ENCODE measurements at regions not wholly inside any gene's neighbourhood (a gene's known extent, or its start where the extent isn't known, plus 50 kb on each side); places are given as distances from the start of the nearest gene placed in this dataset.
"Not testable (repeated sequence)": the region's sequence is repeated elsewhere in the genome, so short reads cannot be mapped to it uniquely, and the experiment has no call there.

GRCh38 chr12:114500775-114501473 is 95.0 kb upstream of the TBX5 start:
- DNase-seq: no peak

- DNase-seq: no peak
Observed at GRCh38 chr12:114500131-114500530, 94.2 kb upstream of the TBX5 start.

GRCh38 chr12:114499338-114499737 is 93.4 kb upstream of the TBX5 start:
- DNase-seq: no peak

- DNase-seq: no peak
Observed at GRCh38 chr12:114491916-114492315, 86.0 kb upstream of the TBX5 start.

- DNase-seq: not testable (repeated sequence)
Observed at GRCh38 chr12:114484822-114485459, 79.0 kb upstream of the TBX5 start.

- DNase-seq: no peak
Observed at GRCh38 chr12:114483996-114484395, 78.1 kb upstream of the TBX5 start.

GRCh38 chr12:114481200-114481535 is 75.2 kb upstream of the TBX5 start:
- DNase-seq: no peak

- DNase-seq: no peak
Observed at GRCh38 chr12:114480337-114481199, 74.6 kb upstream of the TBX5 start.

GRCh38 chr12:114479831-114480230 is 73.9 kb upstream of the TBX5 start:
- DNase-seq: no peak

- no peak for DNase-seq
Observed at GRCh38 chr12:114478865-114479264, 72.9 kb upstream of the TBX5 start.

GRCh38 chr12:114477989-114478395 is 72.0 kb upstream of the TBX5 start:
- peak; percentile 25 for DNase-seq

- DNase-seq: no peak
Observed at GRCh38 chr12:114476159-114476558, 70.2 kb upstream of the TBX5 start.

GRCh38 chr12:114473717-114474116 is 67.8 kb upstream of the TBX5 start:
- DNase-seq: no peak

- no peak for DNase-seq
Observed at GRCh38 chr12:114473018-114473417, 67.1 kb upstream of the TBX5 start.

GRCh38 chr12:114457620-114458019 is 51.7 kb upstream of the TBX5 start:
- DNase-seq: no peak
